GM13976 (cell line): ENCODE measurements at regions not wholly inside any gene's neighbourhood (a gene's known extent, or its start where the extent isn't known, plus 50 kb on each side); places are given as distances from the start of the nearest gene placed in this dataset.

Experiments used
- DNase-seq: peaks from one replicate; pipeline ENCODE4 v3.0.0; 2012; ENCODE audit warnings: low spot score
- CTCF ChIP-seq: IDR thresholded peaks from 2 replicates; pipeline ENCODE4 v1.5.1; 2012; ENCODE audit warnings: borderline replicate concordance, mild to moderate bottlenecking; ENCODE audit not compliant: insufficient read depth; ENCODE audit errors: extremely low read depth, missing control alignments, control extremely low read depth
- in situ Hi-C: fragments of 300-500 bp; cut with MboI; formaldehyde crosslinking; loops from one replicate; pipeline ENCODE4 v1.12.0; 2022; ENCODE audit warnings: low sequenced_read_pairs, mixed read lengths, inconsistent platforms; ENCODE audit not compliant: unreplicated experiment

GRCh38 chr1:201618905-201619304, 80.0 kb downstream of the NAV1 start:
- DNase-seq = no peak
- in situ Hi-C loops = no loop called here
- no peak for TF ChIP-seq CTCF

- DNase-seq = no peak
- in situ Hi-C loops = no loop called here
- TF ChIP-seq CTCF = no peak
These were observed 80.6 kb downstream of the NAV1 start for GRCh38 chr1:201619513-201619912.

GRCh38 chr1:201622353-201622752, 83.4 kb downstream of the NAV1 start:
- in situ Hi-C loops = no loop called here
- no peak for TF ChIP-seq CTCF
- DNase-seq = no peak

GRCh38 chr1:201622824-201623223, 83.9 kb downstream of the NAV1 start:
- DNase-seq = no peak
- no peak for TF ChIP-seq CTCF
- in situ Hi-C loops = no loop called here

- TF ChIP-seq CTCF = no peak
- in situ Hi-C loops = no loop called here
- DNase-seq = no peak
These were observed 85.9 kb downstream of the NAV1 start for GRCh38 chr1:201624741-201625225.

GRCh38 chr1:201625226-201625761, 86.4 kb downstream of the NAV1 start:
- no peak for TF ChIP-seq CTCF
- DNase-seq = no peak

GRCh38 chr1:201625851-201626251, 86.9 kb downstream of the NAV1 start:
- no peak for TF ChIP-seq CTCF
- no peak for DNase-seq
- in situ Hi-C loops = no loop called here

More at GRCh38 chr1:201625226-201625761, 86.4 kb downstream of the NAV1 start:
- in situ Hi-C loops = no loop called here
